NCI-H1092 (cell line): ENCODE measurements at regions not wholly inside any gene's neighbourhood (a gene's known extent, or its start where the extent isn't known, plus 50 kb on each side); places are given as distances from the start of the nearest gene placed in this dataset.
"Not testable (repeated sequence)": the region's sequence is repeated elsewhere in the genome, so short reads cannot be mapped to it uniquely, and the experiment has no call there.

Source experiments
- DNase-seq: peaks from one replicate; lab custom pipeline; 2025; lab: John Stamatoyannopoulos, UW

DNA sequence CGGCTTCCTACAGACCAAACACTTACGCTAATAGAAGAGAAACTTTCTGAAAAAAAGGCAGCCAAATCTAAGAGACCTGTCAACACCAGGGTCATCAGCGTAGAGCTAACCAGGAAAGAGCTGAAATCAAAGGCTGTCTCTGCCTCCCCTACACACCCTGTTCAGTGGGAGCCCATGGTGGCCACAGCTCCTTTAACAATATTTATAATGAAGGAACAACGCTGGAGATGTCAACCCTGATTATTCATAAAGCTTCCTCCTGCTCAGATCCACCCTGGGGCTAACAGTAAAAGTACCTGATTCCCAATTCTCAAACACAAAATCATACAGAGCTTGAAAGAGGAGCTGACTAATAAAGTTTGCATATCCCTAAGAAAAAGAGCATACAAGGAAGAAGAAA is 133.7 kb downstream of the ANXA2 start:
- no peak for DNase-seq

DNA sequence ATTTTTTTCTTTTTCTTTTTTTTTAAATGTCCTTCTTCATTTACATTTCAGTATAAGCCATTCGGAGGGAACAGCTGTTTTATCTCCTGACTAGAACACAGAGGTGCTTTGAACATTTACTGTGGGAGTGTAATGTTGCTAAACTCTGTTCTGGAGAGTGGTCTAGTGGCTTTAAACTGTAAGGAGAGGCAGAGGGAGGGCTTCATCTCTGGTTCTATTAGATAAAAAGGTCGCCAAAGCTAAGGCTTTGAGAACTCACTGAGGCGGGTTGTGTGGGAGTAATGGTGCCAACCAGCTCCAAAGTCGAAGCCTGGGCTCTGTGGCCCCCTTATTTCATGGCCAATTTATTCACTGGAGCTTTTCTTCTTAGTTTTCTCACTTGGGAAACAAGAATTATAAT is 133.2 kb downstream of the ANXA2 start:
- no peak for DNase-seq

DNA sequence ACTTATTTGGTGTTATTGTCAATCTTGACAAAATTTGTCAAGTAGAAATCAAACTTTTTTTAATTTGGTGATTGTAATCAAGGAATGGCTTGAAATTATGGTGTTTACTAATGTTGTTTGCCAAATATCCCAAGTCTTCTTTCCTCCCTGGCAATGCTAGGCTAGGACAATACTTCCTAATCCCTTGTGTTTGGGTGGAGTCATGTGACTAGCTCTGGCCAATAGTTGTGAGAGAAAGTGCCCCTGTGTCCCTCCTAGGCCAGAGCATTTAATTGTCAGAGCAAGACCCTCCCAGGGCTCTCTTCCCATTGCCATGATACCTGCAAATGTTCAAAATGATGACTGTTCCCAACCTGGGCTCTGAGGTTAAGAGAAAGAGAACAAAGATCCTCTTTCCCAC is 132.7 kb downstream of the ANXA2 start:
- DNase-seq = no peak

DNA sequence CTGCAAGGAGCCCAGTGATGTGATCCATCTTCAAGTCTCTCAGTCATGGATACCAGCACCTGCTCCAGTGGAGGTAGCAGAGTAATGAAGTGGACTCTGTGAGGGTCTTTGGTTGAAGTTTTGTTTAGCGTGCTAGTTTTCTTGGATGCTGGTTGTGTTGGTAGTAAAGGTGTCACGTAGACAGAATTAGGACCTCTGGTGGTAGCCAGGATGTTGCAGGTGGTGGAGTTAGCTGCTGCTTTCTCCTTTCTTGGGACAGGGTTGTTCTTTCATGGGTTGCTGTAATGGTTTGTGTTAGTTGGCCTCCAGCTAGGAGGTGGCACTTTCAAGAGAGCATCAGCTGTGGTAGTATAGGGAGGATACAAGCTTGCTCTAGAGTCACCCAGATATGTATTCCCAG is 125.2 kb downstream of the ANXA2 start:
- no peak for DNase-seq

DNA sequence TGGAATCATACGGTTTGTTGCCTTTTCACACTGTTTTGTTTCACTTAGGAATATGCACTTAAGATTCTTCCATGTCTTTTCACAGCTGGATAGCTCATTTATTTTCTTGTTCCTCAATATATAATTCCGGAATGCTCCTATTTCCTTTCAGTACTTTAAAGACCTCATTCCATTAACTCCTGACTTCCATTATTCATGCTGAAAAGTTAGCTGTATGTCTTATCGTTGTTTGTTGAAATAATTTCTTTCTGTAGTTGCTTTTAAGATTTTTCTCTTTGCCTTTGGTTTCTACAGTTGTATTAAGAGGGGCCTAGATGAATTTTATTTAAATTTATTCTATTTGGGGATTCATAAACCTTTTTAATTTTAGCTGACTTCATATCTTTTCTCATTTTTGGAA is 122.2 kb downstream of the ANXA2 start:
- DNase-seq = no peak

DNA sequence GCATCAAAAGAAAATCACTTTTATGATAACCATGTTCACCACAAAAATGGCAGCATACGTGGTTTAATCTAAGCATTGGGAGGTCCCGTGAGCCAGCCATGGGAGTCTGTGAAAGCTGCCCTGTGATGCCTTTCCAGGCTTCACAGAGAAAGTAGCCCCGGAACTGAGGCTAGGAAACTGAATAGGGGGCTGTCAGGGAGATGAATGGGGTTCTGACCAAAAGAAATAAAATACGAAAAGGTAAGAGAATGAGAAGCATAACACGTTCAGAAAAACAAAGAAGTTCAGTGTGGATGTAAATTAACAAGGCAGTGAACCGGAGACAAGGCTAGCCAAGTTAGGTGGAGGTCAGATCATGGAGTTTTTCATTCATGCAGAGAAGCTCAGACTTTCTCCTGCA is 118.9 kb downstream of the ANXA2 start:
- DNase-seq = no peak

DNA sequence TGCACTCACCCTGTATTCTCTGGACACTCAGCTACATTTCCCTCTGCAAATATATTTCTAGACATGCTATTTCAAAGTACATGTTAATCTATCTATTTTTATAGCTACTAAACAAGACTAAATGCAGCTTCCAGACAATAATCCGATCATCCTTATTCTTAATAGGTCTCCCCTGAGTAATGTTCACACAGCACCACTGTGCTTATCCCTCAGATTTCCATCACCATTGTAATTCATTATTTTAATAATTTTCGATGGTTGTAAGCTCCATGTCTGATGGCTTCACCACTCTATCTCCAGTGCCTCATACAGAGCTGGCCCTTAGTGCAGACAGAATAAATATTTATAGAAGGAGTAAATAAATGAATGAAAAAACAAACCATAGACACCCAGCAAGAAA is 117.5 kb downstream of the ANXA2 start:
- DNase-seq = no peak

DNA sequence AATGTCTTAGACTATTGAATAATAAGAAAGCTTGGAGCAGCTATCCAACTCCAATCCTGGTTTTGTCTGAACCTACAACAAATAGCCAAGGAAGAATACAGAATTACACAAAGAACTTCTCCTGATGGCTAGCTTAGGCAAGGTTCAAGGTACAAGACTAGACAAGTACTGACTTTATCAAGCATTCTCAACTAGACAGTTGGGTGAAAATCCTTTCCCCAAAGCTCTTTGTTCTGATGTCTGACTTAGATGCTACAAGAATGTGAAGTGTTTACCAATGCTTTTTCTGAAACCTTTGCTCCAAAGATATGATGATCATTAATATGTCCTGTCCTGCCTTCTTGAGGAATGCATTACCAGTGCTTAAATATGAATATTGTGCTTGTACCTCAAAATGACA is 113.8 kb downstream of the ANXA2 start:
- DNase-seq = no peak

DNA sequence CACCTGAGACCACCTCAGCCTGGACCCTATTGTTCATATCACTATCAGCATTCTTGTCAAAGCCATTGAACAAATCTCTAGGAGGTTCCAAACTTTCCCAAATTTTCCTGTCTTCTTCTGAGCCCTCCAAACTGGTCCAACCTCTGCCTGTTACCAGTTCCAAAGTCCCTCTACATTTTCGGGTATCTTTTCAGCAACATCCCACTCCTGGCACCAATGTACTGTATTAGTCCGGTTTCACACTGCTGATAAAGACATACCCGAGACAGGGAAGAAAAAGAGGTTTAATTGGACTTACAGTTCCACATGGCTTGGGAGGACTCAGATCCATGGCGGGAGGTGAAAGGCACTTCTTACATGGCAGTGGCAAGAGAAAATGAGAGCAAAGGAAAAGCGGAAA is 101.9 kb downstream of the ANXA2 start:
- not testable (repeated sequence) for DNase-seq

DNA sequence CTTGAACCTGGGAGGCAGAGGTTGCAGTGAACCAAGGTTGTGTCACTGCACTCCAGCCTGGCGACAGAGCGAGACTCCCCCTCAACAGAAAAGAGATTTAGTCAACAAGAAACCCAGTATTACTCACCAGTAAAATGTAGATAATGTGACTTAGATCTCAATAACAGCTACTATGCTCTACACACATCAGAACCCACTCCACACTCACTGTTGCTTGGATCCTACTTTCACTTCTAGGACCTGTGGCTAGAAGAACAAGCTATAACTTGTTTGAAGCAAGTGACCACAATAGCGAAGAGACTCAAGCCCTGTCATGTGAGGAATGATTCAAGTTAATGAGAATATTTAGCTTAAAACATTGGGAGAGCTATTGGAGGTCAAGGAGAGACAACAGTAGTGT is 100.7 kb downstream of the ANXA2 start:
- no peak for DNase-seq
